PFSK-1 (cell line): ENCODE measurements at regions not wholly inside any gene's neighbourhood (a gene's known extent, or its start where the extent isn't known, plus 50 kb on each side); places are given as distances from the start of the nearest gene placed in this dataset.

ENCODE experiments used
- POLR2AphosphoS5 ChIP-seq: IDR thresholded peaks from 2 replicates; pipeline ENCODE4 v1.6.1; 2012; ENCODE audit warnings: low read depth, mild to moderate bottlenecking, control low read depth, low read length, moderate library complexity
- TAF1 ChIP-seq: IDR thresholded peaks from 2 replicates; pipeline ENCODE4 v1.6.1; 2012; ENCODE audit warnings: low read length, control low read depth, borderline replicate concordance; ENCODE audit not compliant: insufficient read depth

DNA sequence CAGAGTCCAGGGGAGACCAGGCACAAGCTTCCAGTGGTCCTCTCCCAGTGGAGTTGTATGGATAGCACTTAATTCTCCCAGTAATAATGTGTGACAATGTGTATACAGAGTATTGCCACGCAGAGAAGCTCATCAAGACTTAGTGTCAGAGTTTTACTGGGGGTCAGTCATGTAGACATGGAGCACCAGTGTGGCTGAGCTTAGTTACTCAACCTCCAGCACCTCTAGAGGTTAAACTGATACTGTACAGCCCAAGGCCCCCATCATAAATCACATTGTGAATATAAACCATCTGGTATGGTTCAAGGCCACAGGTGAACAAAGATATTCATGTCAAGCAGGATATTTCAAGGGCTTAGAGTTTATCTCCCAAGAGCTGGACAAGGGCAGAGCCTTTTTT lies 378.1 kb upstream of the TMPO start:
- TF ChIP-seq POLR2AphosphoS5, result no peak
- no peak for TF ChIP-seq TAF1
